NOMO-1 treated with DMSO at 0.1 percent for 48 hours (cell line): ENCODE measurements at regions not wholly inside any gene's neighbourhood (a gene's known extent, or its start where the extent isn't known, plus 50 kb on each side); places are given as distances from the start of the nearest gene placed in this dataset.

Experiments
- DNase-seq: peaks from one replicate; lab custom pipeline; 2025; ENCODE audit not compliant: unreplicated experiment; lab: John Stamatoyannopoulos, UW

GRCh38 chr9:7246917-7247522 lies 489.2 kb downstream of the KDM4C start:
- no peak for DNase-seq

GRCh38 chr9:7245976-7246580 lies 488.3 kb downstream of the KDM4C start:
- DNase-seq: no peak

- DNase-seq: no peak
These were observed 486.1 kb downstream of the KDM4C start for GRCh38 chr9:7243838-7244237.

GRCh38 chr9:7242126-7242525 lies 484.4 kb downstream of the KDM4C start:
- DNase-seq: no peak

- no peak for DNase-seq
These were observed 483.9 kb downstream of the KDM4C start for GRCh38 chr9:7241694-7242093.

GRCh38 chr9:7240569-7241311 lies 483.0 kb downstream of the KDM4C start:
- no peak for DNase-seq

GRCh38 chr9:7239708-7240107 lies 481.9 kb downstream of the KDM4C start:
- no peak for DNase-seq

GRCh38 chr9:7238247-7238637 lies 480.5 kb downstream of the KDM4C start:
- no peak for DNase-seq

- no peak for DNase-seq
These were observed 479.9 kb downstream of the KDM4C start for GRCh38 chr9:7237473-7238246.

- DNase-seq: no peak
These were observed 478.4 kb downstream of the KDM4C start for GRCh38 chr9:7236186-7236585.

GRCh38 chr9:7234144-7234543 lies 476.4 kb downstream of the KDM4C start:
- DNase-seq: no peak

- DNase-seq: no peak
These were observed 471.8 kb downstream of the KDM4C start for GRCh38 chr9:7229571-7229970.

- DNase-seq: no peak
These were observed 471.0 kb downstream of the KDM4C start for GRCh38 chr9:7228726-7229125.

- no peak for DNase-seq
These were observed 470.2 kb downstream of the KDM4C start for GRCh38 chr9:7227951-7228350.

GRCh38 chr9:7226007-7226640 lies 468.4 kb downstream of the KDM4C start:
- no peak for DNase-seq
